HG03159 (cell line): ENCODE measurements at regions not wholly inside any gene's neighbourhood (a gene's known extent, or its start where the extent isn't known, plus 50 kb on each side); places are given as distances from the start of the nearest gene placed in this dataset.
"Not testable (repeated sequence)": the region's sequence is repeated elsewhere in the genome, so short reads cannot be mapped to it uniquely, and the experiment has no call there.

Experiments
- ATAC-seq: cut with Tn5 transposase; IDR thresholded peaks from one replicate; pipeline ENCODE4 v1.9.1; 2021; ENCODE audit warnings: mild to moderate bottlenecking, moderate library complexity; ENCODE audit not compliant: unreplicated experiment

GRCh38 chr14:105909046-105909827 is 382.9 kb downstream of the TMEM121 start:
- ATAC-seq: no peak

GRCh38 chr14:105909828-105910120 is 383.4 kb downstream of the TMEM121 start:
- ATAC-seq: not testable (repeated sequence)

- ATAC-seq: no peak
These were observed 384.0 kb downstream of the TMEM121 start for GRCh38 chr14:105910426-105910825.

- no peak for ATAC-seq
These were observed 384.8 kb downstream of the TMEM121 start for GRCh38 chr14:105911006-105911847.

GRCh38 chr14:105911848-105912292 is 385.5 kb downstream of the TMEM121 start:
- not testable (repeated sequence) for ATAC-seq

- ATAC-seq: no peak
These were observed 386.3 kb downstream of the TMEM121 start for GRCh38 chr14:105912641-105913180.

GRCh38 chr14:105913221-105913620 is 386.8 kb downstream of the TMEM121 start:
- no peak for ATAC-seq

- ATAC-seq: no peak
These were observed 387.5 kb downstream of the TMEM121 start for GRCh38 chr14:105913861-105914260.

- not testable (repeated sequence) for ATAC-seq
These were observed 387.9 kb downstream of the TMEM121 start for GRCh38 chr14:105914281-105914680.

- ATAC-seq: no peak
These were observed 388.5 kb downstream of the TMEM121 start for GRCh38 chr14:105914738-105915385.

GRCh38 chr14:105915546-105915945 is 389.2 kb downstream of the TMEM121 start:
- ATAC-seq: not testable (repeated sequence)

GRCh38 chr14:105917136-105917932 is 391.0 kb downstream of the TMEM121 start:
- ATAC-seq: not testable (repeated sequence)

- ATAC-seq: no peak
These were observed 391.6 kb downstream of the TMEM121 start for GRCh38 chr14:105917933-105918436.

GRCh38 chr14:105918496-105919262 is 392.3 kb downstream of the TMEM121 start:
- ATAC-seq: no peak

GRCh38 chr14:105919458-105920150 is 393.2 kb downstream of the TMEM121 start:
- ATAC-seq: no peak

GRCh38 chr14:105920151-105920700 is 393.8 kb downstream of the TMEM121 start:
- not testable (repeated sequence) for ATAC-seq

GRCh38 chr14:105920803-105921755 is 394.7 kb downstream of the TMEM121 start:
- not testable (repeated sequence) for ATAC-seq
